ENCODE measurements at regions not wholly inside any gene's neighbourhood (a gene's known extent, or its start where the extent isn't known, plus 50 kb on each side); places are given as distances from the start of the nearest gene placed in this dataset.
"Not testable (repeated sequence)": the region's sequence is repeated elsewhere in the genome, so short reads cannot be mapped to it uniquely, and the experiment has no call there.

DNA sequence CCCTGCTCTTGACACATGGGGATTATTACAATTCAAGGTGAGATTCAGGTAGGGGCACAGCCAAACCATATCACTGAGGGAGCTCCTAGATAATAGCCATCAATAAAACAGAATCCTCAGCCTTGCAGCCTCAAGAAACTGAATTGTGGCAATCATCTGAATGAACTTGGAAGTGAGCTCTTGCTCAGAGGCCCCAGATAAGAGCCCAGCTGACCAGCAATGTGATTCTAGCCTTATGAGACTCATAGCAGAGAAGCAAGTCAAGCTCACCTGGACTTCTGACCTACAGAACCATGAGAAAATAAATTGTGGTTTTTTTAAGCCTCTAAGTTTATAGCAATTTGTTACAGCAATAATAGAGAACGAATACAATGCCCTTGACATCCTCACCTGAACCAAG is 302.5 kb downstream of the LTN1 start:
- TF ChIP-seq, protein P1, sequence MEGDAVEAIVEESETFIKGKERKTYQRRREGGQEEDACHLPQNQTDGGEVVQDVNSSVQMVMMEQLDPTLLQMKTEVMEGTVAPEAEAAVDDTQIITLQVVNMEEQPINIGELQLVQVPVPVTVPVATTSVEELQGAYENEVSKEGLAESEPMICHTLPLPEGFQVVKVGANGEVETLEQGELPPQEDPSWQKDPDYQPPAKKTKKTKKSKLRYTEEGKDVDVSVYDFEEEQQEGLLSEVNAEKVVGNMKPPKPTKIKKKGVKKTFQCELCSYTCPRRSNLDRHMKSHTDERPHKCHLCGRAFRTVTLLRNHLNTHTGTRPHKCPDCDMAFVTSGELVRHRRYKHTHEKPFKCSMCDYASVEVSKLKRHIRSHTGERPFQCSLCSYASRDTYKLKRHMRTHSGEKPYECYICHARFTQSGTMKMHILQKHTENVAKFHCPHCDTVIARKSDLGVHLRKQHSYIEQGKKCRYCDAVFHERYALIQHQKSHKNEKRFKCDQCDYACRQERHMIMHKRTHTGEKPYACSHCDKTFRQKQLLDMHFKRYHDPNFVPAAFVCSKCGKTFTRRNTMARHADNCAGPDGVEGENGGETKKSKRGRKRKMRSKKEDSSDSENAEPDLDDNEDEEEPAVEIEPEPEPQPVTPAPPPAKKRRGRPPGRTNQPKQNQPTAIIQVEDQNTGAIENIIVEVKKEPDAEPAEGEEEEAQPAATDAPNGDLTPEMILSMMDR (IDR thresholded peaks at IDR 0.05; ENCODE audit: insufficient read depth, low read length, poor library complexity, severe bottlenecking) = no peak
- Histone ChIP-seq H3K4me3 (replicated peaks; ENCODE audit: low read depth, low read length) (no peak overlapping the region), H3K36me3 (ENCODE audit: control insufficient read depth, insufficient read depth, low read length) (no peaks in the 10 kb centered on the region), H3K27me3 (replicated peaks; ENCODE audit: control insufficient read depth, insufficient read depth, low read length) (no peaks in the 10 kb centered on the region)
- no peak for DNase-seq (ENCODE audit: extremely low read depth, insufficient read length)

DNA sequence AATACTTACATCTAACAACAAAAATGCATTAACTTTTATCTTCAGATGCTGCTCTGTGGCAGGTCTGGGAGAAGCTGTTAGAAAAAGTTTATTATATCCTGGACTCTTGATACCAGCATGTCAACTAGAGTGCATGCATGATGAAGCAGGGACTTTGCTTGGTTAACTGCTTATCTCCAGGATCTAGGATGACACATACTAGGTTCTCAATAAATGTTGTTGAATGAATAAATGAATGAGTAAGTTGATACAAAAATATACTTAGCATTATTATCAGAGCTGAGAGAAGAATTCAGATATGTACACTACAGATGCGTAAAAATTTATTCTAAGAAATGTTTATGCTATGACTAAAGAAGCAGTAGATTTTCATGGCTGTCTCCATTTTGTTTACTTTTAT is 304.3 kb downstream of the LTN1 start:
- Histone ChIP-seq H3K36me3 (ENCODE audit: control insufficient read depth, insufficient read depth, low read length) (no peaks in the 10 kb centered on the region), H3K4me3 (replicated peaks; ENCODE audit: low read depth, low read length) (no peak overlapping the region), H3K27me3 (replicated peaks; ENCODE audit: control insufficient read depth, insufficient read depth, low read length) (no peaks in the 10 kb centered on the region)
- TF ChIP-seq, protein P1 (IDR thresholded peaks at IDR 0.05; ENCODE audit: insufficient read depth, low read length, poor library complexity, severe bottlenecking) = no peak
- DNase-seq (ENCODE audit: extremely low read depth, insufficient read length) = no peak

DNA sequence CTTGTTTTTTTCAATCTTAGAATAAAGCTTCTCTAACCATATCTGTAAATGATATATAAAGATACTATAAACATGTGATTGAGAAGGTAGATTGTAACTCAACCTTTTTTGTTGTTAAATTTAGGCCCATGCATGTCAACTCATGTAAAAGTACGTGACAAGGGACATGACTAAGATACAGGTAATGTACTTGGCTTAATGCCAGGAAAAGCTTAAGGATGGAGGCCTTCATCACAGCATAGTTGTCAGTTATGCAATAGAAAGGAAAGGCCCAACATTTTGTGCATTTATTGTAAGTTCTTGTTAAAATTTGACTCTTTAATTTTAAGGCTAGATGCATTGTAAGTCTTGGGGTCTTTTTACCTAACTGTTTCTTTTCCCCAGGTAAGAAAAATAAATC is 305.1 kb downstream of the LTN1 start:
- no peak overlapping the region for H3K4me3 ChIP-seq (replicated peaks; ENCODE audit: low read depth, low read length)
- DNase-seq (ENCODE audit: extremely low read depth, insufficient read length) = no peak
- H3K36me3 ChIP-seq (ENCODE audit: control insufficient read depth, insufficient read depth, low read length) = no peaks in the 10 kb centered on the region
- no peaks in the 10 kb centered on the region for H3K27me3 ChIP-seq (replicated peaks; ENCODE audit: control insufficient read depth, insufficient read depth, low read length)
- TF ChIP-seq, protein P1 (IDR thresholded peaks at IDR 0.05; ENCODE audit: insufficient read depth, low read length, poor library complexity, severe bottlenecking) = no peak

DNA sequence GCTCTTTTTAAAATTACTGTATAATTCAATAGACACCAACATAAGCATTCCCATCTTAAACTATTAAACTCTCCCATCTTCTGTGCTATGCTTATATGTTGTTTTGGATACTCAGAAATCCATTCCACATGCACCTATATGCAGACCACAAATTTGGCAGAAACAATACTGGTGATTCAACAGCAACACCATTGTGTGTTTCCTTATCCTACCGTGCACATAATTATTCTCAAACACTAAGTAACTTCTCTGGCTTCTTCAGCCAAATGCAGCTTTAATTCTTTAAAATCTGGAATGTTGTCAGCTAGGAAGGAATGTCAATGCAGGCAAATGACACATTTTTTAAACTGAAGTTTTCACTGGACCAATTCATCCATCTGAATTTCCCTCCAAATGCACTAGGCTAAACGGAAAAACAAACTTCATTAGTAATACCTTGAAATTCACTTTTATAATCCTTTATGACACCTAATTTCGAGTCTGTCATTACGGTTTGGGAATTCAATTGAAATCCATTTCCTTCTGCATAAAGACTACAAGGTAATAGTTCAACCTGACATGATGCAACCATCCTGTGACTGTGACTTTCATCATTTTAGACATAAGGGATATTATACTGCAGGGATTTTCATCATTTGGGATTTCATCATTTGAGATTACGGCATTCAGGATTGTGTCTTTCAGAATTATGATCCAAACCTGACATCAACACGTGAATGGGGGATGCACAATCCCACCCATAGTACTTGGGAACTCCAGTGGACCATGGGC is 308.5 kb downstream of the LTN1 start:
- Histone ChIP-seq H3K36me3 (ENCODE audit: control insufficient read depth, insufficient read depth, low read length) (no peaks in the 10 kb centered on the region), H3K4me3 (replicated peaks; ENCODE audit: low read depth, low read length) (no peak overlapping the region), H3K27me3 (replicated peaks; ENCODE audit: control insufficient read depth, insufficient read depth, low read length) (no peaks in the 10 kb centered on the region)
- DNase-seq (ENCODE audit: extremely low read depth, insufficient read length) = no peak
- TF ChIP-seq, protein P1 (IDR thresholded peaks at IDR 0.05; ENCODE audit: insufficient read depth, low read length, poor library complexity, severe bottlenecking) = no peak

DNA sequence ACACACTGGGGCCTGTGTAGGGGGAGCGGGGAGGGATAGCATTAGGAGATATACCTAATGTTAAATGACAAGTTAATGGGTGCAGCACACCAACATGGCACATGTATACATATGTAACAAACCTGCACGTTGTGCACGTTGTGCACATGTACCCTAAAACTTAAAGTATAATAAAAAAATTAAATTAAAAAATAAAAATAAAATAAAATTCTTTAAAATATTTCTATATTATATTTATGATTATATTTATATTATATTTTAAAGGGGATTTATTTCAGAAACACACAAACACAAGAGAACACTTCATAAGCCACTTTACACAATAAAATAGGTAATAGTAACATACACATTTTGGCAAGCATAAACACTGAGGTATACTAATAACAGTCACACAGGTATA is 309.8 kb downstream of the LTN1 start:
- not testable (repeated sequence) for H3K36me3 ChIP-seq (ENCODE audit: control insufficient read depth, insufficient read depth, low read length); DNase-seq (ENCODE audit: extremely low read depth, insufficient read length); H3K4me3 ChIP-seq (replicated peaks; ENCODE audit: low read depth, low read length); H3K27me3 ChIP-seq (replicated peaks; ENCODE audit: control insufficient read depth, insufficient read depth, low read length)

DNA sequence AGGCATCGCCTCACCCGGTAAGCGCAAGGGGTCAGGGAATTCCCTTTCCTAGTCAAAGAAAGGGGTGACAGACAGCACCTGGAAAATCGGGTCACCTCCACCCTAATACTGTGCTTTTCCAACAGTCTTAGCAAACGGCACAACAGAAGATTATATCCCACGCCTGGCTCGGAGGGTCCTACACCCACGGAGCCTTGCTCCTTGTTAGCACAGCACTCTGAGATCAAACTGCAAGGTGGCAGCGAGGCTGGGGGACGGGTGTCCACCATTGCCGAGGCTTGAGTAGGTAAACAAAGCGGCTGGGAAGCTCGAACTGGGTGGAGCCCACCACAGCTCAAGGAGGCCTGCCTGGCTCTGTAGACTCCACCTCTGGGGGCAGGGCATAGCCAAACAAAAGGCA is 315.6 kb downstream of the LTN1 start:
- not testable (repeated sequence) for H3K4me3 ChIP-seq (replicated peaks; ENCODE audit: low read depth, low read length); H3K27me3 ChIP-seq (replicated peaks; ENCODE audit: control insufficient read depth, insufficient read depth, low read length); DNase-seq (ENCODE audit: extremely low read depth, insufficient read length); H3K36me3 ChIP-seq (ENCODE audit: control insufficient read depth, insufficient read depth, low read length)
